IMR-90 (cell line): ENCODE measurements at regions not wholly inside any gene's neighbourhood (a gene's known extent, or its start where the extent isn't known, plus 50 kb on each side); places are given as distances from the start of the nearest gene placed in this dataset.

ENCODE experiments used
- ATAC-seq: fragments of 200-7000 bp; cut with Tn5 transposase; 2 replicates; pipeline ENCODE4 v1.9.1; 2020; ENCODE audit warnings: low read depth, mild to moderate bottlenecking, moderate library complexity
- BruUV-seq: library from RNA; stranded (reverse); fragments of 400-500 nt; replicated peaks from 2 replicates; lab custom pipeline; 2021; lab: Mats Ljungman, UMichigan
- CTCF ChIA-PET: fragments of 300-600 bp; formaldehyde crosslinking; extraction: SDS; loops from one replicate; lab custom pipeline; 2021; ENCODE audit warnings: antibody characterized with exemption; lab: Yijun Ruan, JAX
- POLR2A ChIA-PET: fragments of 300-600 bp; sonication (Branson Sonifier 250); formaldehyde crosslinking; loops from one replicate; lab custom pipeline; 2022; ENCODE audit warnings: antibody characterized with exemption; ENCODE audit not compliant: unreplicated experiment; lab: Charles Lee
- DNase-seq: peaks from one replicate; pipeline ENCODE4 v3.0.0; 2013
- H2AFZ ChIP-seq: replicated peaks from 2 replicates; pipeline ENCODE3; 2013; ENCODE audit warnings: low read length, mild to moderate bottlenecking; ENCODE audit not compliant: poor library complexity
- H2AK5ac ChIP-seq: 2 replicates; pipeline ENCODE4 v1.6.1; 2013; ENCODE audit warnings: low read depth, low read length, inconsistent platforms
- H2AK9ac ChIP-seq: replicated peaks from 2 replicates; pipeline ENCODE3; 2013; ENCODE audit warnings: mild to moderate bottlenecking, low read depth, low read length, moderate library complexity; ENCODE audit not compliant: poor library complexity
- H2BK120ac ChIP-seq: 2 replicates; pipeline ENCODE4 v1.6.1; 2013; ENCODE audit warnings: low read depth, low read length, inconsistent platforms
- H2BK15ac ChIP-seq: 3 replicates; pipeline ENCODE4 v1.6.1; 2013; ENCODE audit warnings: low read depth, low read length, inconsistent platforms
- H2BK20ac ChIP-seq: 2 replicates; pipeline ENCODE4 v1.6.1; 2013; ENCODE audit warnings: low read depth, mild to moderate bottlenecking, inconsistent platforms, low read length, moderate library complexity
- H2BK5ac ChIP-seq: 2 replicates; pipeline ENCODE4 v1.6.1; 2013; ENCODE audit warnings: mild to moderate bottlenecking, low read depth, low read length, inconsistent platforms; ENCODE audit not compliant: poor library complexity, severe bottlenecking
- H3K14ac ChIP-seq: replicated peaks from 2 replicates; pipeline ENCODE4 v1.6.1; 2013; ENCODE audit warnings: low read depth, low read length, inconsistent platforms
- H3K18ac ChIP-seq: 2 replicates; pipeline ENCODE4 v1.6.1; 2013; ENCODE audit warnings: low read depth, low read length, control low read depth
- H3K23ac ChIP-seq: 2 replicates; pipeline ENCODE4 v1.6.1; 2013; ENCODE audit warnings: low read depth, low read length, inconsistent platforms
- H3K27ac ChIP-seq: 2 replicates; pipeline ENCODE4 v1.5.1; 2013; ENCODE audit warnings: mild to moderate bottlenecking, control low read depth, low read length; ENCODE audit not compliant: insufficient read depth
- H3K27me3 ChIP-seq: 2 replicates; pipeline ENCODE4 v1.6.1; 2013; ENCODE audit warnings: low read length; ENCODE audit not compliant: control insufficient read depth, insufficient read depth
- H3K36me3 ChIP-seq: 2 replicates; pipeline ENCODE4 v1.6.1; 2013; ENCODE audit warnings: low read length, mixed read lengths; ENCODE audit not compliant: control insufficient read depth, insufficient read depth
- H3K4ac ChIP-seq: 2 replicates; pipeline ENCODE4 v1.6.1; 2013; ENCODE audit warnings: low read depth, low read length, inconsistent platforms
- H3K4me1 ChIP-seq: 2 replicates; pipeline ENCODE4 v1.6.1; 2013; ENCODE audit warnings: low read length, mixed read lengths; ENCODE audit not compliant: control insufficient read depth, insufficient read depth
- H3K4me2 ChIP-seq: 2 replicates; pipeline ENCODE4 v1.6.1; 2013; ENCODE audit warnings: low read depth, mild to moderate bottlenecking, control low read depth, low read length, moderate library complexity
- H3K4me3 ChIP-seq: 2 replicates; pipeline ENCODE4 v1.5.1; 2013; ENCODE audit warnings: low read depth, mild to moderate bottlenecking, control low read depth, low read length, moderate library complexity; ENCODE audit not compliant: insufficient read depth
- H3K56ac ChIP-seq: 2 replicates; pipeline ENCODE4 v1.6.1; 2013; ENCODE audit warnings: low read length, inconsistent platforms; ENCODE audit not compliant: insufficient read depth; ENCODE audit errors: extremely low read depth
- H3K79me1 ChIP-seq, 2 experiments: 2 replicates each; pipeline ENCODE4 v1.6.1; 2013; ENCODE audit warnings: low read length in 2 of 2, inconsistent platforms in 1 of 2, low read depth in 1 of 2
- H3K9ac ChIP-seq: 2 replicates; pipeline ENCODE4 v1.6.1; 2013; ENCODE audit warnings: low read depth, low read length, control low read depth
- H3K9me1 ChIP-seq: 2 replicates; pipeline ENCODE4 v1.6.1; 2013; ENCODE audit warnings: low read length, inconsistent platforms; ENCODE audit not compliant: insufficient read depth
- H3K9me3 ChIP-seq: 2 replicates; pipeline ENCODE4 v1.6.1; 2013; ENCODE audit warnings: low read length; ENCODE audit not compliant: control insufficient read depth, insufficient read depth
- H4K20me1 ChIP-seq: 2 replicates; pipeline ENCODE4 v1.6.1; 2013; ENCODE audit warnings: low read length, inconsistent platforms; ENCODE audit not compliant: insufficient read depth
- H4K5ac ChIP-seq: 2 replicates; pipeline ENCODE4 v1.6.1; 2013; ENCODE audit warnings: mild to moderate bottlenecking, low read depth, low read length, control low read depth
- H4K8ac ChIP-seq, 2 experiments: 2 replicates each; pipeline ENCODE4 v1.6.1; 2013; ENCODE audit warnings: low read depth in 2 of 2, low read length in 2 of 2, control low read depth in 1 of 2, inconsistent platforms in 1 of 2
- H4K91ac ChIP-seq: 2 replicates; pipeline ENCODE4 v1.6.1; 2013; ENCODE audit warnings: low read depth, low read length, inconsistent platforms; ENCODE audit not compliant: insufficient read depth
- CTCF ChIP-seq: conservative IDR thresholded peaks from 2 replicates; pipeline ENCODE4 v1.5.1; 2012; ENCODE audit warnings: mild to moderate bottlenecking, low read depth, low read length, improper control_type of control experiment
- ELK1 ChIP-seq: fragments of 150-350 bp; IDR thresholded peaks from 2 replicates; pipeline ENCODE4 v1.6.1; 2016; ENCODE audit warnings: low read depth, mild to moderate bottlenecking, low read length, moderate library complexity, borderline replicate concordance
- FOS ChIP-seq: fragments of 150-350 bp; IDR thresholded peaks from 2 replicates; pipeline ENCODE4 v1.6.1; 2016; ENCODE audit warnings: low read depth, low read length
- MAFK ChIP-seq: IDR thresholded peaks from 2 replicates; pipeline ENCODE4 v1.6.1; 2012; ENCODE audit warnings: low read depth, low read length, improper control_type of control experiment
- MXI1 ChIP-seq: IDR thresholded peaks from 2 replicates; pipeline ENCODE4 v1.6.1; 2012; ENCODE audit warnings: low read depth, mild to moderate bottlenecking, low read length, moderate library complexity, borderline replicate concordance
- NFE2L2 ChIP-seq: fragments of 150-350 bp; IDR thresholded peaks from 2 replicates; pipeline ENCODE4 v1.6.1; 2016; ENCODE audit warnings: low read depth, mild to moderate bottlenecking, low read length
- POLR2A ChIP-seq: IDR thresholded peaks from 2 replicates; pipeline ENCODE4 v1.6.1; 2012; ENCODE audit warnings: mild to moderate bottlenecking, low read depth, low read length
- RAD21 ChIP-seq: IDR thresholded peaks from 2 replicates; pipeline ENCODE4 v1.6.1; 2012; ENCODE audit warnings: low read length, improper control_type of control experiment
- RCOR1 ChIP-seq: IDR thresholded peaks from 2 replicates; pipeline ENCODE4 v1.6.1; 2012; ENCODE audit warnings: mild to moderate bottlenecking, low read length, improper control_type of control experiment; ENCODE audit not compliant: insufficient replicate concordance
- RFX5 ChIP-seq: IDR thresholded peaks from 2 replicates; pipeline ENCODE4 v1.8.0; 2012; ENCODE audit warnings: low read depth, mild to moderate bottlenecking, low read length, moderate library complexity
- SMC3 ChIP-seq: fragments of 150-350 bp; IDR thresholded peaks from 2 replicates; pipeline ENCODE4 v1.6.1; 2016; ENCODE audit warnings: low read depth, mild to moderate bottlenecking, antibody characterized with exemption, low read length, moderate library complexity
- USF2 ChIP-seq: fragments of 150-350 bp; IDR thresholded peaks from 2 replicates; pipeline ENCODE4 v1.6.1; 2017; ENCODE audit warnings: mild to moderate bottlenecking, antibody characterized with exemption, low read length, low read depth
- WGBS, 2 experiments: methylation state at CpG; one replicate each; pipeline versions ENCODE4 v1.1.5 to v1.1.7; 2013; ENCODE audit warnings: missing lambda C conversion rate in 2 of 2; ENCODE audit not compliant: insufficient read length in 1 of 2; ENCODE audit errors: extremely low coverage in 2 of 2; 5-methylcytosine and 5-hydroxymethylcytosine counted together
- dilution Hi-C: fragments of 300-500 bp; cut with HindIII; formaldehyde crosslinking; loops from one replicate; pipeline ENCODE4 v1.14.3; 2018; ENCODE audit warnings: low sequenced_read_pairs; ENCODE audit not compliant: unreplicated experiment
- in situ Hi-C: fragments of 300-500 bp; cut with MboI; formaldehyde crosslinking; loops from 3 replicates; pipeline ENCODE4 v1.14.3; 2019; ENCODE audit warnings: low sequenced_read_pairs, inconsistent platforms, mixed read lengths
- intact Hi-C: fragments of 100-400 bp; cut with micrococcal nuclease; formaldehyde crosslinking; loops from 2 replicates; pipeline ENCODE4 v1.10.0; 2022

- in situ Hi-C loops (no loop called here), dilution Hi-C loops (no loop called here), intact Hi-C loops (loop anchor here (5.0 kb wide), 1 partner anchor 90 kb away; no protein-coding TSS in a partner anchor)
- peak overlapping the region; percentile 80 for H4K91ac ChIP-seq
- H3K14ac ChIP-seq: peak overlapping the region; percentile 81
- peak overlapping the region; percentile 94 for H2BK20ac ChIP-seq
- peak overlapping the region; percentile 43 for H3K23ac ChIP-seq
- no peak for TF ChIP-seq POLR2A
- TF ChIP-seq NFE2L2: no peak
- no peak for TF ChIP-seq MAFK
- no peak for TF ChIP-seq ELK1
- TF ChIP-seq USF2: no peak
- TF ChIP-seq MXI1: no peak
- no peak for TF ChIP-seq RAD21
- TF ChIP-seq CTCF: no peak
- no peak for TF ChIP-seq RCOR1
- no peak for TF ChIP-seq FOS
- TF ChIP-seq RFX5: no peak
- TF ChIP-seq SMC3: no peak
- DNase-seq (no peak), ATAC-seq (peak; percentile 5)
- no peak overlapping the region for H2AK9ac ChIP-seq
- H3K4me2 ChIP-seq: peak overlapping the region; percentile 21
- peak overlapping the region; percentile 95 for H2BK120ac ChIP-seq
- ChIA-PET CTCF (no interaction called here), POLR2A (no interaction called here)
- peak overlapping the region; percentile 86 for H2BK5ac ChIP-seq
- peaks cover 9% of the 10 kb centered on the region for H3K9me1 ChIP-seq
- H2BK15ac ChIP-seq: peak overlapping the region; percentile 85; the same call in 2 of the 3 replicates
- WGBS, 2 experiments: no CpG with 5 or more reads among the region's 5 CpGs
- no TSS peak for BruUV-seq
- peak overlapping the region; percentile 82 for H2AK5ac ChIP-seq
- H3K4me3 ChIP-seq: no peak overlapping the region
- H3K9me3 ChIP-seq: peaks cover 4% of the 10 kb centered on the region; the same call in 1 of the 2 replicates
- H3K4ac ChIP-seq: peak overlapping the region; percentile 92
- peak overlapping the region; percentile 18 to 90 for H4K8ac ChIP-seq
- H4K5ac ChIP-seq: peak overlapping the region; percentile 90
- peak overlapping the region; percentile 77 for H3K56ac ChIP-seq
- H4K20me1 ChIP-seq: no peaks in the 10 kb centered on the region
- peak overlapping the region; percentile 96 for H3K18ac ChIP-seq
- peaks cover 18% of the 10 kb centered on the region for H3K4me1 ChIP-seq
- H3K27me3 ChIP-seq: no peaks in the 10 kb centered on the region
- peak overlapping the region; percentile 80 for H2AFZ ChIP-seq
- no peaks in the 10 kb centered on the region for H3K36me3 ChIP-seq
- no peaks in the 10 kb centered on the region for H3K79me1 ChIP-seq
- peak overlapping the region; percentile 93 for H3K27ac ChIP-seq
- no peak overlapping the region; the same call in 1 of the 2 replicates for H3K9ac ChIP-seq
Observed at GRCh38 chr11:130737041-130737830, 179.0 kb downstream of the SNX19 start.
